ENCODE measurements at regions not wholly inside any gene's neighbourhood (a gene's known extent, or its start where the extent isn't known, plus 50 kb on each side); places are given as distances from the start of the nearest gene placed in this dataset.
A peak's percentile ranks its signal among the peaks of the same experiment; 100 is the strongest.

GRCh38 chr12:34294671-34295365 lies 272.5 kb downstream of the ALG10 start:
- Mint-ChIP-seq H3K4me1 (ENCODE audit: low read depth) (no peaks in the 10 kb centered on the region), H3K27ac (ENCODE audit: unreplicated experiment) (no peak overlapping the region), H3K4me3 (ENCODE audit: unreplicated experiment) (no peak overlapping the region), H3K9me3 (ENCODE audit: low read depth) (peaks cover 40% of the 10 kb centered on the region), H3K36me3 (ENCODE audit: low read depth) (peaks cover 2% of the 10 kb centered on the region), H3K27me3 (ENCODE audit: low read depth) (no peaks in the 10 kb centered on the region)
- DNase-seq (ENCODE audit: low spot score), result peak; percentile 58
- TF ChIP-seq CTCF (IDR thresholded peaks at IDR 0.05), result no peak

- H3K4me1 Mint-ChIP-seq (ENCODE audit: low read depth), result no peaks in the 10 kb centered on the region
- peaks cover 38% of the 10 kb centered on the region for H3K9me3 Mint-ChIP-seq (ENCODE audit: low read depth)
- no peaks in the 10 kb centered on the region for H3K27me3 Mint-ChIP-seq (ENCODE audit: low read depth)
- no peak overlapping the region for H3K27ac Mint-ChIP-seq (ENCODE audit: unreplicated experiment)
- H3K36me3 Mint-ChIP-seq (ENCODE audit: low read depth), result peaks cover 2% of the 10 kb centered on the region
- no peak overlapping the region for H3K4me3 Mint-ChIP-seq (ENCODE audit: unreplicated experiment)
- no peak for TF ChIP-seq CTCF (IDR thresholded peaks at IDR 0.05)
- DNase-seq (ENCODE audit: low spot score), result peak; percentile 28
Observed at GRCh38 chr12:34295366-34296142, 273.3 kb downstream of the ALG10 start.

GRCh38 chr12:34296143-34297041 lies 274.1 kb downstream of the ALG10 start:
- peaks cover 43% of the 10 kb centered on the region for H3K9me3 Mint-ChIP-seq (ENCODE audit: low read depth)

GRCh38 chr12:34297126-34297789 lies 275.0 kb downstream of the ALG10 start:
- Mint-ChIP-seq H3K27me3 (ENCODE audit: low read depth) (no peaks in the 10 kb centered on the region), H3K4me3 (ENCODE audit: unreplicated experiment) (no peak overlapping the region), H3K9me3 (ENCODE audit: low read depth) (peaks cover 50% of the 10 kb centered on the region), H3K27ac (ENCODE audit: unreplicated experiment) (no peak overlapping the region), H3K36me3 (ENCODE audit: low read depth) (peaks cover 2% of the 10 kb centered on the region), H3K4me1 (ENCODE audit: low read depth) (no peaks in the 10 kb centered on the region)
- DNase-seq (ENCODE audit: low spot score), result peak; percentile 72
- no peak for TF ChIP-seq CTCF (IDR thresholded peaks at IDR 0.05)

More at GRCh38 chr12:34296143-34297041, 274.1 kb downstream of the ALG10 start:
- peaks cover 2% of the 10 kb centered on the region for H3K36me3 Mint-ChIP-seq (ENCODE audit: low read depth)
- no peak overlapping the region for H3K27ac Mint-ChIP-seq (ENCODE audit: unreplicated experiment)
- H3K27me3 Mint-ChIP-seq (ENCODE audit: low read depth), result no peaks in the 10 kb centered on the region
- peak; percentile 63 for DNase-seq (ENCODE audit: low spot score)
- H3K4me1 Mint-ChIP-seq (ENCODE audit: low read depth), result no peaks in the 10 kb centered on the region
- no peak for TF ChIP-seq CTCF (IDR thresholded peaks at IDR 0.05)
- no peak overlapping the region for H3K4me3 Mint-ChIP-seq (ENCODE audit: unreplicated experiment)

All from chondrocyte (in vitro differentiated cells).